Kidney epithelial cell (primary cell): ENCODE measurements at regions not wholly inside any gene's neighbourhood (a gene's known extent, or its start where the extent isn't known, plus 50 kb on each side); places are given as distances from the start of the nearest gene placed in this dataset.

Experiments used
- DNase-seq: peaks from one replicate; pipeline ENCODE4 v3.0.0-alpha.2; 2010; ENCODE audit warnings: low read depth
- H3K27me3 ChIP-seq: 2 replicates; pipeline ENCODE4 v1.6.0; 2011; ENCODE audit warnings: low read length; ENCODE audit not compliant: control insufficient read depth, insufficient read depth
- H3K36me3 ChIP-seq: 2 replicates; pipeline ENCODE4 v1.5.1; 2011; ENCODE audit warnings: low read length; ENCODE audit not compliant: control insufficient read depth, insufficient read depth
- H3K4me3 ChIP-seq: 2 replicates; pipeline ENCODE4 v1.5.1; 2011; ENCODE audit warnings: low read depth, mild to moderate bottlenecking, control low read depth, low read length
- TF ChIP-seq, protein P1 (sequence below): IDR thresholded peaks from 2 replicates; pipeline ENCODE4 v1.5.1; 2011; ENCODE audit warnings: mild to moderate bottlenecking, moderate library complexity, low read length, control low read depth, inconsistent platforms; ENCODE audit not compliant: insufficient read depth, poor library complexity, severe bottlenecking

DNA sequence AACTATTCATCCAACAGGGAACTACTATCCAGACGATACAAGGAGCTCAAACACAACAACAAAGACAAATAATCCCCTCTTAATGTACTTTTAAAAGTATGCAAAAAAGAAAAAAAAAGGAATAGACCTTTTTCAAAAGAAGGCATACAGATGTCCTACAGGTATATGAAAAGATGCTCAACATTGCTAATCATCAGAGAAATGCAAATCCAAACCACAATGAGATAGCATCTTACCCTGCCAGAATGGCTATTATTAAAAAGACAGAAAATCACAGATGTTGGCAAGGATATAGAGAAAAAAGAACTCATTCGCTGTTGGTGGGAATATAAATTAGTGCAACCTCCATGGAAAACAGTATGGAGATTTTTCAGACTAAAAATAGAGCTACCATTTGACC lies 67.1 kb upstream of the ENPP6 start:
- H3K4me3 ChIP-seq = no peak overlapping the region
- H3K36me3 ChIP-seq = no peaks in the 10 kb centered on the region
- no peaks in the 10 kb centered on the region for H3K27me3 ChIP-seq
- TF ChIP-seq, protein P1, sequence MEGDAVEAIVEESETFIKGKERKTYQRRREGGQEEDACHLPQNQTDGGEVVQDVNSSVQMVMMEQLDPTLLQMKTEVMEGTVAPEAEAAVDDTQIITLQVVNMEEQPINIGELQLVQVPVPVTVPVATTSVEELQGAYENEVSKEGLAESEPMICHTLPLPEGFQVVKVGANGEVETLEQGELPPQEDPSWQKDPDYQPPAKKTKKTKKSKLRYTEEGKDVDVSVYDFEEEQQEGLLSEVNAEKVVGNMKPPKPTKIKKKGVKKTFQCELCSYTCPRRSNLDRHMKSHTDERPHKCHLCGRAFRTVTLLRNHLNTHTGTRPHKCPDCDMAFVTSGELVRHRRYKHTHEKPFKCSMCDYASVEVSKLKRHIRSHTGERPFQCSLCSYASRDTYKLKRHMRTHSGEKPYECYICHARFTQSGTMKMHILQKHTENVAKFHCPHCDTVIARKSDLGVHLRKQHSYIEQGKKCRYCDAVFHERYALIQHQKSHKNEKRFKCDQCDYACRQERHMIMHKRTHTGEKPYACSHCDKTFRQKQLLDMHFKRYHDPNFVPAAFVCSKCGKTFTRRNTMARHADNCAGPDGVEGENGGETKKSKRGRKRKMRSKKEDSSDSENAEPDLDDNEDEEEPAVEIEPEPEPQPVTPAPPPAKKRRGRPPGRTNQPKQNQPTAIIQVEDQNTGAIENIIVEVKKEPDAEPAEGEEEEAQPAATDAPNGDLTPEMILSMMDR = no peak
- no peak for DNase-seq

DNA sequence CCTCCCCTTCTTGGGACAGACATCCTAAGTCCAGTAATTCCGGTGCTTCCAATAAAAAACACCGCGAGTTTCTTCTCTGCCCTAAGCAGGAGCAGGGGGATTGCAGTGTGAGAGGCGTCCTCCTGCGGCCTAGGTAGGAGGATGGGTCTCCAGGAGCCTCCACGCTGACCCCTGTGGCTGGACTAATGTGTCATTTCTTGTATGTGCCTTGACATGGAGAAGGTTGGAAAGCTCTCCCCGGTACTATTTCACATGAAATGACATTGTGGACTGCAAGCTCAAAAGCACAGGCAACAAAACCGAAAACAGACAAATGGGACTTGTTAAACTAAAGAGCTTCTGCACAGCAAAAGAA lies 66.6 kb upstream of the ENPP6 start:
- Histone ChIP-seq H3K4me3 (no peak overlapping the region), H3K36me3 (no peaks in the 10 kb centered on the region), H3K27me3 (no peaks in the 10 kb centered on the region)
- TF ChIP-seq, protein P1 = no peak
- DNase-seq = no peak

DNA sequence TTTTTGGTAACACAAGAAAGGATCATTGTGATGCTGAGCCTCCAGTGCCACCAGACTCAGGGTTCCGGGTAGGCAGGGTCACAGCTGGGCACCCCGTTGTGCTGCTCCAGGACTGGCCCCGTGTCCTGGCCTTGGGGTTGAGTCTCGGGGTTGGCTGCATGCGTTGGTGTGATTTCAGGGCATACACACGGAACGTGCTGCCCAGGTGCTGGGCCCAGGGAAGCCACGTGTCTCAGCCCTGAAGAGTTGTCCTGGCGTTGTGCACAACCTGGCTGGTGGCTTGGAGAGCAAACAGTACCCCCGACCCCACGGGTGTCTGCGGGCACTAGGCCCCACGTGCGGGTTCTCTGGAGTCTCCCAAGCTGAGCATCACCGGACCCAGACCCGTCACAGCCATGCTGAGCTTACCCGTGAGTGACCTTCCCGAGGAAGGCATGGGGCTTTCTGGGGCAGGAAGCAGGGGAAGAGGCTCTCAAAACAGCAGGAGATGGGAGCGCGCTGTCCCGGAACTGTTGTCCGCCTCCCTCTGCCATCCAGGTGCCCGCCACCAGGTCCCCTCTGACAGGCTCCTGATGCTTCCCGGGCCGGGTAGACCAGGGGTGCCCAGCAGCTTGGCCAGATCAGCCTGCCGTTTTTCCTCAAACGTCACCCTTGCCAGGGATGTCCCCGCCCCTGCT lies 66.1 kb upstream of the ENPP6 start:
- no peaks in the 10 kb centered on the region for H3K36me3 ChIP-seq
- TF ChIP-seq, protein P1 = no peak
- H3K4me3 ChIP-seq = no peak overlapping the region
- no peaks in the 10 kb centered on the region for H3K27me3 ChIP-seq
- no peak for DNase-seq

DNA sequence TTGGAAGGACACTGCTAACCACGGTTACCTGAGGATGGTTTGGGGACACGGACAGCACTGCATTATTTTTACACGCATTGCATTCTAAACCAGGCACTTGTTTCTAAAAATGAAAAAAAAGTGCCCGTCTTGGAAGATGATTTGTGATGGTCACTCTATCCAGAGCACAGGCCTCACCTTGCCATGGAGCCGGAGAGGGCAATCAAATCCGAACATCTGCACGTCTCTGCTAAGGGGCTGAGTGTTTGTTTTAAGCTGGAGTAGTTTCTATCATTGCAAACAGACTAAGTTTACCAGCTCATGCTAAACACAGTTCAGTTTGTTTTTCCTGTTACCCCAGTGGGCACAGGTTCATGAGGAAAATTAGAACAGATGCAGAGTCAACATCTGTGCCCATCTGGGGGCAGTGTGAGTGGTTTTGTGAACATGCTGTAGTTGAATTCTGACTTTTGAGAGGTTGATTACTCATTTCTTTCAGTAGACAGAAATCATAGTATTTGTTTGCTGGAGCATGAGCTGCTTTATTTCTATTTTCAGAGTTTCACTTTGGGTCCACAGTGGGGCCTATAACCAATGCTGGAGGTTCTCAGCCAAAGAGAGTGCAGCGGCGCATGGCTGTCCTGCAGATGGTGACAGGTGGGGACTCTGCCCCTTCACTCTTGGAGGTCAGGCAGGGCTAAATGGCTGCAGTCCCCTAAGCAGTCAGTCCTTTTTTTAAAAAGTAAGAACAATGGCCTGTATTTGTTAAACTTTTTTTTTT lies 65.4 kb upstream of the ENPP6 start:
- Histone ChIP-seq H3K4me3 (no peak overlapping the region), H3K36me3 (no peaks in the 10 kb centered on the region), H3K27me3 (no peaks in the 10 kb centered on the region)
- TF ChIP-seq, protein P1 = no peak
- no peak for DNase-seq

DNA sequence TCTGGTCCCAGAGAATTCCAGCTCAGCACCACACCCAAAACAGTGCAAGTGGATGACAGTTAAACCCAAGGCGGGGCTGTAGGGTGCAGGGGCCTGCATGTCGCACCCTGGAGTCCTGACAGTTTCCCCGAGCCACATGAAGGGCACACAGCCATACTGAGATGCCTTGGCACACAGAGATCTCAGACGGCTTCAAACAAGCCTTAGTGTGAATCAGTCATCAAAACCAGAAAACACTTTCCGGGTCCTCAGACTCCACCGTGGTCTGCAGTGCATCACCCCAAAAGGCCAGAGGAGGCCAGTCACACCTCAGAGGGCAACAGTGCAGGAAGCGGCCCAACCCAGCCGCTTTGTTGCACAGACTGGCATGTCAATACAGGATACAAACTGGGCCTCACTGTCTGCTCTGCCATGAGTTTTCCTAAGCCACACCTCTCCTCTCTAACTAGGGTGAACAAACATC lies 64.6 kb upstream of the ENPP6 start:
- Histone ChIP-seq H3K36me3 (no peaks in the 10 kb centered on the region), H3K27me3 (no peaks in the 10 kb centered on the region), H3K4me3 (no peak overlapping the region)
- TF ChIP-seq, protein P1 = no peak
- no peak for DNase-seq
